GM12872 (cell line): ENCODE measurements at regions not wholly inside any gene's neighbourhood (a gene's known extent, or its start where the extent isn't known, plus 50 kb on each side); places are given as distances from the start of the nearest gene placed in this dataset.

Experiments
- CTCF ChIP-seq: IDR thresholded peaks from 3 replicates; pipeline ENCODE4 v1.5.1; 2011; ENCODE audit warnings: low read depth, mild to moderate bottlenecking, low read length, moderate library complexity; ENCODE audit not compliant: insufficient read depth

- no peak for TF ChIP-seq CTCF
Measured at GRCh38 chr11:134915881-134916280, 503.8 kb upstream of the B3GAT1 start.

GRCh38 chr11:134915212-134915611 lies 503.2 kb upstream of the B3GAT1 start:
- TF ChIP-seq CTCF = no peak

- no peak for TF ChIP-seq CTCF
Measured at GRCh38 chr11:134913999-134914590, 502.1 kb upstream of the B3GAT1 start.

GRCh38 chr11:134913391-134913790 lies 501.3 kb upstream of the B3GAT1 start:
- TF ChIP-seq CTCF = no peak

- TF ChIP-seq CTCF = no peak
Measured at GRCh38 chr11:134911514-134912180, 499.6 kb upstream of the B3GAT1 start.

- TF ChIP-seq CTCF = no peak
Measured at GRCh38 chr11:134908583-134908982, 496.5 kb upstream of the B3GAT1 start.

GRCh38 chr11:134907636-134908035 lies 495.6 kb upstream of the B3GAT1 start:
- TF ChIP-seq CTCF = no peak
